ENCODE measurements at regions not wholly inside any gene's neighbourhood (a gene's known extent, or its start where the extent isn't known, plus 50 kb on each side); places are given as distances from the start of the nearest gene placed in this dataset.

GRCh38 chr1:58214674-58215073 lies 331.9 kb downstream of the OMA1 start:
- TF ChIP-seq CTCF (IDR thresholded peaks at IDR 0.05 in 8 of 11, conservative IDR thresholded peaks at IDR 0.05 in 3 of 11), result no peak
- TF ChIP-seq POLR2AphosphoS5 (IDR thresholded peaks at IDR 0.05), result no peak
- no peak for TF ChIP-seq POLR2A (IDR thresholded peaks at IDR 0.05)

Measured in spleen (tissue), 7 donors.